ENCODE measurements at regions not wholly inside any gene's neighbourhood (a gene's known extent, or its start where the extent isn't known, plus 50 kb on each side); places are given as distances from the start of the nearest gene placed in this dataset.

DNA sequence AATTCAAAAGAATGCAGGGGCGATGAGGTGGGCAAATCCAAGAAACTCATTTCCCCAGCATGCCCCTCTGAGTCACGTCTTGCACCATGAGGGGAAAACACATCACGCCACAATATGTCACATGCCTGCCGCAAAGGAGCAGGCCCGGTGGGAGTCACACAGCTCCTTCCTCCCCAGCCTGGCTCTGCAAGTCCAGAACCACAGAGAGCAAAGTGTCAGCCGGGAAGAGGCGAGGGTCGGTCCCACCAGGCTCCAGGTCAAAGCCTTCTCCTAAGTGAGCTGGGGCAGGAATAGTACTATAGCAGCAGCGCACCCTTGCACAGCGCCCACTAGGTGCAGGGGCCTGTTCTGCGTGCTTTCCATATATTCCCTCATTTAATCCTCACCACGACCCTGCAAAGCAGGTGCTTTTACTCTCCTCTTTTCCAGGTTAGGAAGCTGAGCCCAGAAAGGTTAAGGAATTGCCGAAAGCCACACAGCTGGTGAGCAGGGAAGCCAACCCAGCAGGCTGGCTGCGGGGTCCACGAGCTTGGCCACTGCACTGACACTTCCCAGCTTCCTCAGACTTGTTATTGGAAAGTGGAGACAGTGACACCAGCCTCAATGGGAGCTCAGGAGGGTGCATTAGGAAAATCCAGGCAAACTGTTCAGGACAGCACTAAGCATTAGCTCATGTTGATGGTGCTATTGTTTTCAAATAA is 94.0 kb upstream of the ZMIZ1 start:
- TF ChIP-seq SIN3A (IDR thresholded peaks at IDR 0.05; ENCODE audit: borderline replicate concordance, insufficient read depth, low read length) (no peak), TAF1 (IDR thresholded peaks at IDR 0.05; ENCODE audit: borderline replicate concordance, insufficient read depth, low read length) (no peak), POLR2AphosphoS5 (IDR thresholded peaks at IDR 0.05; ENCODE audit: low read depth, low read length) (no peak), FOXP2 (optimal IDR thresholded peaks at IDR 0.05; ENCODE audit: borderline replicate concordance, extremely low read depth, extremely low read length, insufficient read depth) (no peak)
- TF ChIP-seq, protein P1, sequence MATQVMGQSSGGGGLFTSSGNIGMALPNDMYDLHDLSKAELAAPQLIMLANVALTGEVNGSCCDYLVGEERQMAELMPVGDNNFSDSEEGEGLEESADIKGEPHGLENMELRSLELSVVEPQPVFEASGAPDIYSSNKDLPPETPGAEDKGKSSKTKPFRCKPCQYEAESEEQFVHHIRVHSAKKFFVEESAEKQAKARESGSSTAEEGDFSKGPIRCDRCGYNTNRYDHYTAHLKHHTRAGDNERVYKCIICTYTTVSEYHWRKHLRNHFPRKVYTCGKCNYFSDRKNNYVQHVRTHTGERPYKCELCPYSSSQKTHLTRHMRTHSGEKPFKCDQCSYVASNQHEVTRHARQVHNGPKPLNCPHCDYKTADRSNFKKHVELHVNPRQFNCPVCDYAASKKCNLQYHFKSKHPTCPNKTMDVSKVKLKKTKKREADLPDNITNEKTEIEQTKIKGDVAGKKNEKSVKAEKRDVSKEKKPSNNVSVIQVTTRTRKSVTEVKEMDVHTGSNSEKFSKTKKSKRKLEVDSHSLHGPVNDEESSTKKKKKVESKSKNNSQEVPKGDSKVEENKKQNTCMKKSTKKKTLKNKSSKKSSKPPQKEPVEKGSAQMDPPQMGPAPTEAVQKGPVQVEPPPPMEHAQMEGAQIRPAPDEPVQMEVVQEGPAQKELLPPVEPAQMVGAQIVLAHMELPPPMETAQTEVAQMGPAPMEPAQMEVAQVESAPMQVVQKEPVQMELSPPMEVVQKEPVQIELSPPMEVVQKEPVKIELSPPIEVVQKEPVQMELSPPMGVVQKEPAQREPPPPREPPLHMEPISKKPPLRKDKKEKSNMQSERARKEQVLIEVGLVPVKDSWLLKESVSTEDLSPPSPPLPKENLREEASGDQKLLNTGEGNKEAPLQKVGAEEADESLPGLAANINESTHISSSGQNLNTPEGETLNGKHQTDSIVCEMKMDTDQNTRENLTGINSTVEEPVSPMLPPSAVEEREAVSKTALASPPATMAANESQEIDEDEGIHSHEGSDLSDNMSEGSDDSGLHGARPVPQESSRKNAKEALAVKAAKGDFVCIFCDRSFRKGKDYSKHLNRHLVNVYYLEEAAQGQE (IDR thresholded peaks at IDR 0.05; ENCODE audit: insufficient read depth in 1 of 2, low read depth in 2 of 2, low read length in 2 of 2): no peak

DNA sequence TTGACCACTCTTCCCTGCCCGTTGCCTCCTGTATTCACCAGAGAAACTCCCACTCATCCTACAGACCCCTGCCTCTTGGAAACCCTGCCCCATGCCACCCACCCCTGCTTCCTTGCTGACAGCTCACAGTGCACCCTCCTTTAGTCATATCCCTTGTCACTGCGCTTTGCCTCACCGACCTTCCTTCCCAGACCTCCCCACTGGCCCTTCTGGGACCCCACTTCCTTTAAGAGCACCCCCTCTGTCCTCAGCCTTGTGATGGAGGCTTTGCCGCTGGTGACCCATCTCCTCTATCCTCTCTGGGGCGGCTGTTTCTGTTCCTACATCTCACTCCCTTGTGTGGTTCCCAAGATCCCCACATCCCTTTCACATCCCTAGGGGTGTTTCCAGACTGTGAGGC is 92.8 kb upstream of the ZMIZ1 start:
- TF ChIP-seq FOXP2 (optimal IDR thresholded peaks at IDR 0.05; ENCODE audit: borderline replicate concordance, extremely low read depth, extremely low read length, insufficient read depth) (no peak), POLR2AphosphoS5 (IDR thresholded peaks at IDR 0.05; ENCODE audit: low read depth, low read length) (no peak), SIN3A (IDR thresholded peaks at IDR 0.05; ENCODE audit: borderline replicate concordance, insufficient read depth, low read length) (no peak), TAF1 (IDR thresholded peaks at IDR 0.05; ENCODE audit: borderline replicate concordance, insufficient read depth, low read length) (no peak)
- TF ChIP-seq, protein P1 (IDR thresholded peaks at IDR 0.05; ENCODE audit: insufficient read depth in 1 of 2, low read depth in 2 of 2, low read length in 2 of 2): no peak

DNA sequence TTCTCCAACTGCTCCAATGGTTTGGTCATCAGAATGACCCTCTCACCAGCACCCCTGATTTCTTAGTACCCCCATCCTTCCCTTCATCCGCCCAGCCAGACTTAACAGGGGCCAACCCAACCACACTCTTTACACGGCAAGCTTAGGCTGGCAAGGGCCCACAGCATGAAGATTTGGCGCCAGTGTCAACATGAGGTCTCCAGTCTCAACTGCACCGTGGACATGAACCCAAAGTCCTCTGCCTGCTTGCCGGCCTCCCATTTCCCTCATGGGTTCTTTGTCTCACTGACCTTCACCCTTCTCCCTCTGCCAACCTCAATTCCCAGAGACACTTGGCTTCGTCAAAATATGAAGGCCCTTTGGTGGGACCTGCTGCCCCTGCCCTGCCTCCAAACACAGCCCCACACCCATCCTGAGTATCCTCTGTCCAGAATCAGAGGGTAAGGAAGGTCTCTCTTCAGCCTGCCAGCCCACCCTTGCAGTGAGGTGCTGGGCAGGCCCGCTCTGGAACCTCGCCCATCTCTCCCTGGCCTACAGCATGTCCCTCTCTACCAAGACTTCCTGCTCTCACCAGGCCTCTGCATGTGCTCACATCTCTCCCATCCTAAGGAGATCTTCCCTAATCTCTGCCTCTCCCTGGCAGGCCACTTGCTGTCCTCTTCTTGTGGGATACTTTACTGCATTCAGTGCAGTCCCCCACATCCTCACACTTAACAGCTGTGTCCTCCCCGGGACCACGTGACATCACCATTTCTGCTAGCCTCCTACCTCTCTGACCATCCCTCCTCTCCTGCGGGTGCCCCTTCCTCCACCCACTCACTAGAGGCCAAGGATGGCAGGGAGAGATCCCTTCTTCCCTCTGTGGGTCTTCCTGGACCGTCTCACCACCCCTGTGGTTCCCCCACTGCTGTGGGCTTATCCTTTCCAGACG is 91.7 kb upstream of the ZMIZ1 start:
- TF ChIP-seq SIN3A (IDR thresholded peaks at IDR 0.05; ENCODE audit: borderline replicate concordance, insufficient read depth, low read length) (no peak), POLR2AphosphoS5 (IDR thresholded peaks at IDR 0.05; ENCODE audit: low read depth, low read length) (no peak), TAF1 (IDR thresholded peaks at IDR 0.05; ENCODE audit: borderline replicate concordance, insufficient read depth, low read length) (no peak), FOXP2 (optimal IDR thresholded peaks at IDR 0.05; ENCODE audit: borderline replicate concordance, extremely low read depth, extremely low read length, insufficient read depth) (no peak)
- TF ChIP-seq, protein P1 (IDR thresholded peaks at IDR 0.05; ENCODE audit: insufficient read depth in 1 of 2, low read depth in 2 of 2, low read length in 2 of 2): no peak

DNA sequence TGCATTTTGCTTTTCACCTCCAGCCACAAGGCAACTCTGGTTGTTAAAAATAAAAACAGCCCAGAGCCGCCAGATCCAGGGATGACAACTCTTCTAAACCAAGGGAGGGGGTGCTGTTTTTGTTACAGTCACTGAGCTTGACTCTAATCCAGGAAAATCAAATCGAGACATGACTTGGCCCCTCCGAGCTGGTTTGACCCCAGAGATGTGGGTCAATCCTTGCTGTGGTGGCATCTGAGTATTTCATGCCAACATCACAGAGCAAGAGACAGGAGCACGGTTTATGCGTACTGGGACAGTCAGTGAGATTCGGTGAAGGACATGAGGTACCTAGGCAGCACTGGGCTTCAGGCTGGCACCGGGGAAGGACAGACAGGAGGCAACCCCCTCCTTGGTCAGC is 88.8 kb upstream of the ZMIZ1 start:
- TF ChIP-seq POLR2AphosphoS5 (IDR thresholded peaks at IDR 0.05; ENCODE audit: low read depth, low read length) (no peak), SIN3A (IDR thresholded peaks at IDR 0.05; ENCODE audit: borderline replicate concordance, insufficient read depth, low read length) (no peak), FOXP2 (optimal IDR thresholded peaks at IDR 0.05; ENCODE audit: borderline replicate concordance, extremely low read depth, extremely low read length, insufficient read depth) (no peak), TAF1 (IDR thresholded peaks at IDR 0.05; ENCODE audit: borderline replicate concordance, insufficient read depth, low read length) (no peak)
- TF ChIP-seq, protein P1 (IDR thresholded peaks at IDR 0.05; ENCODE audit: insufficient read depth in 1 of 2, low read depth in 2 of 2, low read length in 2 of 2): no peak
